Nephron progenitor cell (in vitro differentiated cells): ENCODE measurements at regions not wholly inside any gene's neighbourhood (a gene's known extent, or its start where the extent isn't known, plus 50 kb on each side); places are given as distances from the start of the nearest gene placed in this dataset.

Experiments
- DNase-seq: peaks from one replicate; pipeline ENCODE4 v3.0.0; 2021
- H3K27ac Mint-ChIP-seq: 2 replicates; pipeline ENCODE4 v1.8.0; 2021; ENCODE audit warnings: mild to moderate bottlenecking, moderate library complexity, mixed read lengths
- H3K27me3 Mint-ChIP-seq: 2 replicates; pipeline ENCODE4 v1.8.0; 2021; ENCODE audit warnings: mild to moderate bottlenecking, low read depth, mixed read lengths; ENCODE audit not compliant: poor library complexity
- H3K36me3 Mint-ChIP-seq: 2 replicates; pipeline ENCODE4 v1.8.0; 2021; ENCODE audit warnings: low read depth, mixed read lengths
- H3K4me1 Mint-ChIP-seq: 2 replicates; pipeline ENCODE4 v1.8.0; 2021; ENCODE audit warnings: mixed read lengths
- H3K4me3 Mint-ChIP-seq: 2 replicates; pipeline ENCODE4 v1.8.0; 2021; ENCODE audit warnings: mild to moderate bottlenecking, moderate library complexity, mixed read lengths
- H3K9me3 Mint-ChIP-seq: 2 replicates; pipeline ENCODE4 v1.8.0; 2021; ENCODE audit warnings: mild to moderate bottlenecking, moderate library complexity, mixed read lengths
- TF ChIP-seq, protein P1 (sequence below): fragments of 200-600 bp; sonication (generic); IDR thresholded peaks from 2 replicates; pipeline ENCODE4 v1.5.0; 2021; ENCODE audit warnings: antibody characterized with exemption

DNA sequence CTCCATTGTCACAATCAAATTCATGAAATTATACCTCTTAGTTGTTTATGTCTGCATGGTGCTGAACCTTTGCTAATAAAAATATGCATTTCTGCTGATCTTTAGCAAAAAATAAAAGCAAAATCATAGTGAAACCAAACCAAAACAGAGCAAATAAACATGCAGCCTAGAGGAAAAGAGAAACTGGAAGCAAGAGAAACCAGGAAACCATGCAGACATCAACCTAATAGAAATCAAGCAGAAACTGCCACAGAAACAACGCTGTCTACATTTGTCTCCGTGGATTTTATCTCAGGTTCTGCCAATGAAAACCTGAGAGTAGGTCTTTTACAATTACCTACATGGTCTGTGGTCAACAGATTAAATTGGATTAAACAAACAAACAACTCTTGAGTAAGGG lies 173.7 kb downstream of the SYT10 start:
- Mint-ChIP-seq H3K4me1 (peaks cover 10% of the 10 kb centered on the region), H3K9me3 (no peaks in the 10 kb centered on the region), H3K27me3 (no peaks in the 10 kb centered on the region), H3K4me3 (no peak overlapping the region), H3K27ac (no peak overlapping the region), H3K36me3 (no peaks in the 10 kb centered on the region)
- TF ChIP-seq, protein P1, sequence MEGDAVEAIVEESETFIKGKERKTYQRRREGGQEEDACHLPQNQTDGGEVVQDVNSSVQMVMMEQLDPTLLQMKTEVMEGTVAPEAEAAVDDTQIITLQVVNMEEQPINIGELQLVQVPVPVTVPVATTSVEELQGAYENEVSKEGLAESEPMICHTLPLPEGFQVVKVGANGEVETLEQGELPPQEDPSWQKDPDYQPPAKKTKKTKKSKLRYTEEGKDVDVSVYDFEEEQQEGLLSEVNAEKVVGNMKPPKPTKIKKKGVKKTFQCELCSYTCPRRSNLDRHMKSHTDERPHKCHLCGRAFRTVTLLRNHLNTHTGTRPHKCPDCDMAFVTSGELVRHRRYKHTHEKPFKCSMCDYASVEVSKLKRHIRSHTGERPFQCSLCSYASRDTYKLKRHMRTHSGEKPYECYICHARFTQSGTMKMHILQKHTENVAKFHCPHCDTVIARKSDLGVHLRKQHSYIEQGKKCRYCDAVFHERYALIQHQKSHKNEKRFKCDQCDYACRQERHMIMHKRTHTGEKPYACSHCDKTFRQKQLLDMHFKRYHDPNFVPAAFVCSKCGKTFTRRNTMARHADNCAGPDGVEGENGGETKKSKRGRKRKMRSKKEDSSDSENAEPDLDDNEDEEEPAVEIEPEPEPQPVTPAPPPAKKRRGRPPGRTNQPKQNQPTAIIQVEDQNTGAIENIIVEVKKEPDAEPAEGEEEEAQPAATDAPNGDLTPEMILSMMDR: no peak
- DNase-seq: no peak

DNA sequence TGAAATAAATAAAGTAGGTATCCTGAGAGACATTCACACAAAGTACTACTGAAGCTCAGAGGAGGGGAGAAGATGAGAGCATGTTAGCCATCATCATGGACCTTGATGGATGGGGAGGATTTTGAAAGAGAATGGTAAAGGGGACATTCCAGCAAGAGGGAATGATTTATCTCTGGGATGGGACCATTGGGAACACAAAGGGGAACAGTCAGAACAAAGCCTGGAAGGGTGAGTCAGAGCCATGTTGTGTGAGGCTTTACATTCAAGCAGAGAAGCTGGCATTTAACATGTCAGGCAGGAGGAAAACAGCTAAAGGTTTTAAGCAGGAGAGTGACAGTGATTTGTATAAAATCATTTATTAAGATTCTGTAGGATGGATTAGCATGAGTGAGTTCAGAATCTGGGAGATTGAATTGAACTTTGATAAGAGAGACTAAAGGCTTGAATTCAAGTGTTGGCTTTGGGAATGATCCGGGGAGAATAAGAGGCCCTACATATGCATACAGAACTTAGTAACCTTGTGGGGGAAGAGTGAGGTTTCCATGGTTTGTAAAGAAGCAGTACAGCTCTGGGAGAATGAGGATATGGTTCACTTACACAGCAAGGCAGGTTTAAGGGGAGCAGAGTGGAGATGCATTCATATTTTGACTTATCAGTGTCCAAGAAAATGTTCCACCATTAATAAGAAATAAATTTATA lies 174.4 kb downstream of the SYT10 start:
- TF ChIP-seq, protein P1: no peak
- Mint-ChIP-seq H3K36me3 (no peaks in the 10 kb centered on the region), H3K27ac (no peak overlapping the region), H3K4me3 (no peak overlapping the region), H3K27me3 (no peaks in the 10 kb centered on the region), H3K9me3 (no peaks in the 10 kb centered on the region), H3K4me1 (peaks cover 10% of the 10 kb centered on the region)
- DNase-seq: no peak

DNA sequence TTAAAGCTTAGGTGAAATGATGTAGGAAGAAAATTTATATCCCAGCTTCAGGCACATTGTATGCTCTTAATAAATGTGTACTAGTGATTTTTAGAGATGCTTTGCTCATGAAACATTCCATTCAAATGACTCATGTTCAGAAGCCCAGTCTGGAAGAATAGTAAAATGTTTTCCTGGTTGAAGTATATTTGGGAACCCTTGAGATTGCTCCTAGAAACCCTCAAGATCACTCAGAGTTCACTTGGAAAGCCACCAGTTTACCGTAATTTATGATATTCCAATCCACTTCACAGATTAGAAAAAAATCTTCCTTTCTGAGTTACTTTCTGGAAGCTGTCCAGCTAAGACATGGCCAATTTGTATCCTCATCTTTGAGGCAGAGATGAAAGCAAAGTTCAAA lies 186.4 kb downstream of the SYT10 start:
- H3K27ac Mint-ChIP-seq: no peak overlapping the region
- no peak overlapping the region for H3K4me3 Mint-ChIP-seq
- no peaks in the 10 kb centered on the region for H3K4me1 Mint-ChIP-seq
- TF ChIP-seq, protein P1: no peak
- no peak for DNase-seq
- no peaks in the 10 kb centered on the region for H3K27me3 Mint-ChIP-seq
- H3K9me3 Mint-ChIP-seq: no peaks in the 10 kb centered on the region
- H3K36me3 Mint-ChIP-seq: no peaks in the 10 kb centered on the region

DNA sequence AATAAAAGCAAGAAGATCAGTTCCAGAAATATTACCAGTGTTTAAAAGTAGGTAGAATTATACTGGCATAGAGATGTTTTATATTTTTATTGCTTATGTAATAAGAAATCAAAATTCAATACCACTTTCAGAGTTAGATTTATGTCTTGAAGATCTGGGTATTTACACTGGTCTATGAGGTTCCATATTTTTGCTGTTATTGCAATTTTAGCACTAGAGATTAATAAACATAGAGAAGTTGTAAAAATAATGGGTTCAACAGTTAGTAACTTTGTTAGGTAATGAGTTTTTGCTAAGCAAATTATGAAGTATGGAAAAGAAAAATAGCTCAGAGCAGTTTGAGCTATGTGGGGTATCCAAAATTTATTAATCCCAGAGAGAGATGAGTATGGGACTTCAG lies 188.1 kb downstream of the SYT10 start:
- Mint-ChIP-seq H3K27me3 (no peaks in the 10 kb centered on the region), H3K36me3 (no peaks in the 10 kb centered on the region), H3K4me1 (no peaks in the 10 kb centered on the region), H3K9me3 (no peaks in the 10 kb centered on the region), H3K27ac (no peak overlapping the region), H3K4me3 (no peak overlapping the region)
- DNase-seq: no peak
- TF ChIP-seq, protein P1: no peak

DNA sequence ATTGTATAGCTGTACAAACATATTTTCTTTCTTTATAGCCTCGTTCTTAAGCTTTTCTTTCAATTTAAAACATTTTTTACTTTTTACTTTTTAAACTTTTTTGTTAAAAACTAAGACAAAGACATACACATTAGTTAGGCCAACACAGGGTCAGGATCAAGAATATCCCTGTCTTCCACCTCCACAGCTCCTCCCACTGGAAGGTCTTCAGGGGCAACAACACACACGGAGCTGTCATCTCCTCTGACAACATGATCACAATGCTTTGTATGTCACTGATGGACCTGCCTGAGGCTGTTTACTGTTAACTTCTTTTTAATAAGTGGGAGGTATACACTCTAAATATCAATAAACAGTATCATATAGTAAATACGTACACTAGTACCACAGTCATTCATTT lies 191.3 kb downstream of the SYT10 start:
- H3K27me3 Mint-ChIP-seq: no peaks in the 10 kb centered on the region
- H3K27ac Mint-ChIP-seq: no peak overlapping the region
- H3K4me1 Mint-ChIP-seq: no peaks in the 10 kb centered on the region
- no peak for DNase-seq
- TF ChIP-seq, protein P1: no peak
- H3K4me3 Mint-ChIP-seq: no peak overlapping the region
- H3K9me3 Mint-ChIP-seq: peaks cover 7% of the 10 kb centered on the region
- H3K36me3 Mint-ChIP-seq: no peaks in the 10 kb centered on the region

DNA sequence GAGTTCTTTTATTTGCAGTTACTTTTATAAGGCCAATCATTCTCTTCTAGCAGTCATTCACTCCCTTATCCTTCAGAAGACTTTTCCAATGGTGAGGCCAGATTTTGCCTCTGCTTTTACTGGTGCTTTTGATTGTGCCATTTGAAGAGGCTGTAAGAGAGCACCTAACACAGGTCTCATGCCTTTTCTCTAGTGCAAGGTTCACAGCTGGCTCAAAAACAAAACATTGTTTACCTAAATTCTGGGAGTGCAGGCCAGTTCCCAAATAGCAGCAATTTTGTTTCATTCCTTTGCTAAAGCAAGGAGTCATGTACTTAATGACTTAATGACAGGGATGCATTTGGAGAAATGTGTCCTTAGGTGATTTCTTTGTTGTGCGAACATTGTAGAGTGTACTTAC lies 192.0 kb downstream of the SYT10 start:
- H3K27ac Mint-ChIP-seq: no peak overlapping the region
- H3K36me3 Mint-ChIP-seq: no peaks in the 10 kb centered on the region
- H3K4me3 Mint-ChIP-seq: no peak overlapping the region
- TF ChIP-seq, protein P1: no peak
- H3K27me3 Mint-ChIP-seq: no peaks in the 10 kb centered on the region
- DNase-seq: no peak
- no peaks in the 10 kb centered on the region for H3K4me1 Mint-ChIP-seq
- H3K9me3 Mint-ChIP-seq: peaks cover 7% of the 10 kb centered on the region
